Esophagus squamous epithelium (tissue), 5 donors: ENCODE measurements at regions not wholly inside any gene's neighbourhood (a gene's known extent, or its start where the extent isn't known, plus 50 kb on each side); places are given as distances from the start of the nearest gene placed in this dataset.
"Not testable (repeated sequence)": the region's sequence is repeated elsewhere in the genome, so short reads cannot be mapped to it uniquely, and the experiment has no call there.

Experiments
- DNase-seq: peaks from one replicate; lab custom pipeline; 2025; lab: John Stamatoyannopoulos, UW
- H3K27ac ChIP-seq, 4 donors: fragments of 200-600 bp; sonication (generic); one replicate each; pipeline ENCODE4 v1.5.1; 2016 to 2019; ENCODE audit warnings: mild to moderate bottlenecking in 1 of 4
- H3K27me3 ChIP-seq, 4 donors: fragments of 200-600 bp; sonication (generic); 1 replicate in 3 of 4; 2 replicates in 1 of 4; pipeline versions ENCODE4 v1.5.1 to v1.6.0; 2017 to 2021; ENCODE audit warnings: antibody characterized with exemption in 1 of 4
- H3K36me3 ChIP-seq, 3 donors: fragments of 200-600 bp; sonication (generic); one replicate each; pipeline ENCODE4 v1.5.1; 2016 to 2019
- H3K4me1 ChIP-seq, 3 donors: fragments of 200-600 bp; sonication (generic); one replicate each; pipeline ENCODE4 v1.5.1; 2017 to 2019
- H3K4me3 ChIP-seq, 4 donors: fragments of 200-600 bp; sonication (generic); 1 replicate in 3 of 4; 2 replicates in 1 of 4; pipeline ENCODE4 v1.5.1; 2016 to 2019; ENCODE audit warnings: mild to moderate bottlenecking in 2 of 4, moderate library complexity in 1 of 4
- H3K9me3 ChIP-seq, 3 donors: fragments of 200-600 bp; sonication (generic); one replicate each; pipeline ENCODE4 v1.5.1; 2016 to 2019
- POLR2A ChIP-seq, 4 donors: fragments of 450-650 bp; IDR thresholded peaks; one replicate each; pipeline ENCODE4 v1.6.1; 2017; ENCODE audit warnings: antibody characterized with exemption in 4 of 4, mild to moderate bottlenecking in 4 of 4, moderate library complexity in 3 of 4
- WGBS, 2 donors: methylation state at CpG; one replicate each; pipeline ENCODE4 v1.1.5; 2018; 5-methylcytosine and 5-hydroxymethylcytosine counted together
- intact Hi-C: fragments of 100-400 bp; cut with DNase I; formaldehyde crosslinking; loops from one replicate; pipeline ENCODE4 v1.15.0; 2022
- TF ChIP-seq, protein P1 (sequence below), 6 experiments: fragments of 450-650 bp in 4 of 6; fragments of 200-600 bp in 2 of 6; sonication (generic) in 2 of 6; IDR thresholded peaks; one replicate each; pipeline ENCODE4 v1.5.1; 2016 to 2019; ENCODE audit warnings: antibody characterized with exemption in 6 of 6, mild to moderate bottlenecking in 4 of 6, moderate library complexity in 4 of 6
- donor health status: DM: yes; HTN: yes; CAD: no.

DNA sequence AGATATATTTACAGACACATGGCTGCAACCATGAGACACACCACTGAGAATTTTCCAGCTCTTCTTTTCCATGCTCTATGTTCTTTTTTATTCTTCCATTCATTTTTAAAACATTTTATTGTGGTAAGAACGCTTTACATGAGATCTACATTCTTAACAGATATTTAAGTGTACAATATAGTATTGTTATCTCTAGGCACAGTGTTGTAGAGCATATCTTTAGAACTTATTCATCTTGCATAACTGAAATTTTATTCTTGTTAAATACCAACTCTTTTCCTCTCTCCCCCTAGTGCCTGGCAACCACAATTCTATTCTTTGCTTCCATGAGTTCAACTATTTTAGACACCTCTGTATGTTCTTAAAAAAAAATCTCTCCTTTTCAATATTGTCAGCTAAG lies 67.1 kb upstream of the HABP2 start:
- Histone ChIP-seq H3K4me1 (no peaks in the 10 kb centered on the region), H3K27me3 (no peaks in the 10 kb centered on the region), H3K4me3 (no peak overlapping the region), H3K36me3 (no peaks in the 10 kb centered on the region), H3K9me3 (peaks cover 0 to 10% (median 0%) of the 10 kb centered on the region in 3 donors), H3K27ac (no peak overlapping the region)
- TF ChIP-seq, protein P1, sequence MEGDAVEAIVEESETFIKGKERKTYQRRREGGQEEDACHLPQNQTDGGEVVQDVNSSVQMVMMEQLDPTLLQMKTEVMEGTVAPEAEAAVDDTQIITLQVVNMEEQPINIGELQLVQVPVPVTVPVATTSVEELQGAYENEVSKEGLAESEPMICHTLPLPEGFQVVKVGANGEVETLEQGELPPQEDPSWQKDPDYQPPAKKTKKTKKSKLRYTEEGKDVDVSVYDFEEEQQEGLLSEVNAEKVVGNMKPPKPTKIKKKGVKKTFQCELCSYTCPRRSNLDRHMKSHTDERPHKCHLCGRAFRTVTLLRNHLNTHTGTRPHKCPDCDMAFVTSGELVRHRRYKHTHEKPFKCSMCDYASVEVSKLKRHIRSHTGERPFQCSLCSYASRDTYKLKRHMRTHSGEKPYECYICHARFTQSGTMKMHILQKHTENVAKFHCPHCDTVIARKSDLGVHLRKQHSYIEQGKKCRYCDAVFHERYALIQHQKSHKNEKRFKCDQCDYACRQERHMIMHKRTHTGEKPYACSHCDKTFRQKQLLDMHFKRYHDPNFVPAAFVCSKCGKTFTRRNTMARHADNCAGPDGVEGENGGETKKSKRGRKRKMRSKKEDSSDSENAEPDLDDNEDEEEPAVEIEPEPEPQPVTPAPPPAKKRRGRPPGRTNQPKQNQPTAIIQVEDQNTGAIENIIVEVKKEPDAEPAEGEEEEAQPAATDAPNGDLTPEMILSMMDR (IDR thresholded peaks at IDR 0.05): no peak
- TF ChIP-seq POLR2A (IDR thresholded peaks at IDR 0.05): no peak
- intact Hi-C loops: no loop called here
- DNase-seq: no peak
- 50 to 89% methylated on average over 1 of the region's 1 CpG for WGBS, 2 donors

DNA sequence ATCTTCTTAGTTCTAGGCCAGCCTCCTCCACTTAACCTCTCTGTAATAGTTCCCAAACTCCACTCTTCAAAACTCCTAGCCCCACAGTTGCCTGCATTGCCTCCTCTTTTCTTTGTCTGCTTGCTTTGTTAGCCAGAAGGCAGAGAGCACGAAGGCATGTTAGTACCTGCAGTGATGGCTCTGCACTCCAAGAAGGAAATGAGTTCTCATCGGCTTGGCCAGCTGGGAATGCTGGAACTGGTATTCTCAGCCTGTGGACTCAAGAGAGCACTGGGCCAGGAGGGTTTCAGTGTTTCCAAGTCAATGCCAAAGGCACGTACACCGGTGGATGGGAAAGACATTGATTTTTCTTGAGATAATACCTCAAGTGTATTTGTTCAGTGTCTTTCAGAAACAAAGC lies 66.3 kb upstream of the HABP2 start:
- H3K4me3 ChIP-seq: no peak overlapping the region
- H3K9me3 ChIP-seq: peaks cover 0 to 2% (median 0%) of the 10 kb centered on the region in 3 donors
- intact Hi-C loops: no loop called here
- H3K27ac ChIP-seq: no peak overlapping the region
- TF ChIP-seq, protein P1 (IDR thresholded peaks at IDR 0.05): no peak
- TF ChIP-seq POLR2A (IDR thresholded peaks at IDR 0.05): no peak
- DNase-seq: no peak
- H3K36me3 ChIP-seq: no peaks in the 10 kb centered on the region
- WGBS, 2 donors: 59 to 63% methylated on average over 4 of the region's 4 CpGs
- H3K27me3 ChIP-seq: peaks cover 0 to 7% (median 0%) of the 10 kb centered on the region in 4 donors
- no peaks in the 10 kb centered on the region for H3K4me1 ChIP-seq

DNA sequence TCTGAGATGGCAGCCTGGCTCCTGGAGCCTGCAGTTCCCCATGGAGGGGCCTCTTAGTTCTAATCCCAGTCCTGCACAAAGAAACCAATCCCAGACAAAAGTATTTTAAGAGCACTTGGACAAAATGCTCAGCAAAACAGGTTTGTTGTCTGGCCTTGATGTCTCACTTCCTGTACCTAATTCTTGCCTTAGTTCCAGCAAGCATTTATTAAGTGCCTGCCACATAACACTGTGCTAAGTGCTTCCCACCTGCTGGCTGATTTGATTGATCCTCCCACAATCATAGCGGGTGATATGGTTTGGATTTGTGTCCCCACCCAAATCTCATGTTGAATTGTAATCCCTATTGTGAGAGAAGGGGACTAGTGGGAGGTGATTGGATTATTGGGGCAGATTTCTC lies 65.7 kb upstream of the HABP2 start:
- Histone ChIP-seq H3K4me3 (no peak overlapping the region), H3K9me3 (no peaks in the 10 kb centered on the region), H3K36me3 (no peaks in the 10 kb centered on the region), H3K27me3 (peaks cover 0 to 7% (median 0%) of the 10 kb centered on the region in 4 donors), H3K4me1 (no peaks in the 10 kb centered on the region), H3K27ac (no peak overlapping the region)
- TF ChIP-seq, protein P1 (IDR thresholded peaks at IDR 0.05): no peak
- TF ChIP-seq POLR2A (IDR thresholded peaks at IDR 0.05): no peak
- intact Hi-C loops: no loop called here
- 40 to 67% methylated on average over 1 of the region's 1 CpG for WGBS, 2 donors
- no peak for DNase-seq

DNA sequence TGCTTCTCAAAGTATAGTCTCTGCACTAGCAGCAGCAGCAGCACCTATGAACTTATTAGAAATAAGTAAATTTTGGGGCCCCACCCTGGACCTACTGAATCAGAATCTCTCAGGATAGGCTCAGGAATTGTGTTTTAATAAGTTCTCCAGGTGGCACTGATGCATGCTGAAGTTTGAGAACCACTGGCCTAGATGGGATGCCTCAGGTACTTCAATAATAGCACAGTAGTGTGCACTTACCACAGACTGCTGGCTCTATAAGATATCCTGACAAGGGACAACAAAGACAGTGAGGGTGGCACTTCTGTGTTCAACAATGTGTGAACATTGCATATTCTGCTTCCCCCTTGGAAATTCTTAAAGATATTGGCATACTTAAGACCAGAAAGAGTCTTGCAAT lies 64.7 kb upstream of the HABP2 start:
- Histone ChIP-seq H3K4me1 (peaks cover 0 to 2% (median 0%) of the 10 kb centered on the region in 3 donors), H3K4me3 (no peak overlapping the region), H3K36me3 (no peaks in the 10 kb centered on the region), H3K27me3 (peaks cover 0 to 7% (median 0%) of the 10 kb centered on the region in 4 donors), H3K27ac (no peak overlapping the region), H3K9me3 (no peaks in the 10 kb centered on the region)
- intact Hi-C loops: no loop called here
- DNase-seq: no peak
- TF ChIP-seq, protein P1 (IDR thresholded peaks at IDR 0.05): no peak
- TF ChIP-seq POLR2A (IDR thresholded peaks at IDR 0.05): no peak

GRCh38 chr10:113489522-113489921 lies 63.3 kb upstream of the HABP2 start:
- H3K4me3 ChIP-seq, H3K36me3 ChIP-seq, DNase-seq, intact Hi-C loops, H3K27ac ChIP-seq, H3K9me3 ChIP-seq, H3K27me3 ChIP-seq: not testable (repeated sequence)
- peaks cover under 1 to 13% (median 8%) of the 10 kb centered on the region in 3 donors for H3K4me1 ChIP-seq
- 57 to 63% methylated on average over 2 of the region's 2 CpGs for WGBS, 2 donors
